Erythroblast (primary cell): ENCODE measurements at regions not wholly inside any gene's neighbourhood (a gene's known extent, or its start where the extent isn't known, plus 50 kb on each side); places are given as distances from the start of the nearest gene placed in this dataset.

ENCODE experiments used
- DNase-seq, 2 experiments: peaks; one replicate each; lab custom pipeline; 2025; lab: John Stamatoyannopoulos, UW
- GATA1 ChIP-seq: IDR thresholded peaks from 2 replicates; pipeline ENCODE4 v1.6.1; 2011; ENCODE audit warnings: low read depth, mild to moderate bottlenecking, control low read depth, low read length, moderate library complexity
- POLR2A ChIP-seq: IDR thresholded peaks from 2 replicates; pipeline ENCODE4 v1.6.1; 2011; ENCODE audit warnings: mild to moderate bottlenecking, low read length

DNA sequence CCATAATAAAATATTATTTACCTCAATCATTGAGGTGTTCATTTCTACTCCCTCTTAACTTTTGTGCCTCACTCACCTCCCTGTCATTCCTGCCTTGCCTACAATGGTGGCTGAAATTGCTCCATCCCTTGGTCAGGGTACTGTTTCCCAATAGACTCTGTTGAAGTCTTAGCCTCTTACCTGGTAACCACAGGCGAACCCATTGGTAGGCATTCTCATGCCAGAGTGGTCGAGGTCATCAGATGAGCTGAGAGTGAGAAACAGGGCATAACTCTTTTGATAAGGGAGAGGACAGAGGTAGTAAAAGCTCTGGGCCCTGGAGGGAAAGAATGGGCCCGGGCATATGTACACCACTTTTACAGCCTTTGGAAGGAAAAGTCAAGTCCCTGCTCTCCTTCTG is 265.6 kb downstream of the ARRDC4 start:
- TF ChIP-seq GATA1 (no peak), POLR2A (no peak)
- no peak for DNase-seq

GRCh38 chr15:98226578-98226977 is 266.1 kb downstream of the ARRDC4 start:
- no peak for DNase-seq
- TF ChIP-seq GATA1 (no peak), POLR2A (no peak)

- no peak for TF ChIP-seq POLR2A
- no peak for TF ChIP-seq GATA1
- no peak for DNase-seq
Observed at GRCh38 chr15:98228846-98229245, 268.3 kb downstream of the ARRDC4 start.

DNA sequence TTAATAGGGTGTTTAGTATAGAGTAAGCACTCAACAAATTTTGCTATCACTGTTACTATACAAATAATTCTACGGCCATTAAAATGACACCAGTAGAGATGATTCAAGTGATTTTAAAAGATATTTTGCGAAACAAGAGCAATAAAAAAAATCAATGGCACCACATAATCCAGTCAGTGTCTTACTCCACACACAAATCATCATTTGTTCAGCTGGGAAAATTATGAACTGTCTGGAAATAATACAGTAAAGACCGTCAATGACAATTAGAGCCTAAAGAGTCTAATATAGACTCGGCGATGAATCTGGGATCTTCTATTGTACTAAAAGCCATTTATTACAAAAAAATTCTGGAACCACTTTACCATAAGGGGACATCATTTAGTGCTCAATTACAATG is 270.5 kb downstream of the ARRDC4 start:
- TF ChIP-seq GATA1 (no peak), POLR2A (no peak)

GRCh38 chr15:98231696-98232440 is 271.4 kb downstream of the ARRDC4 start:
- no peak for DNase-seq
- no peak for TF ChIP-seq POLR2A
- TF ChIP-seq GATA1 = no peak

More for the DNA sequence above, 270.5 kb downstream of the ARRDC4 start:
- no peak for DNase-seq

DNA sequence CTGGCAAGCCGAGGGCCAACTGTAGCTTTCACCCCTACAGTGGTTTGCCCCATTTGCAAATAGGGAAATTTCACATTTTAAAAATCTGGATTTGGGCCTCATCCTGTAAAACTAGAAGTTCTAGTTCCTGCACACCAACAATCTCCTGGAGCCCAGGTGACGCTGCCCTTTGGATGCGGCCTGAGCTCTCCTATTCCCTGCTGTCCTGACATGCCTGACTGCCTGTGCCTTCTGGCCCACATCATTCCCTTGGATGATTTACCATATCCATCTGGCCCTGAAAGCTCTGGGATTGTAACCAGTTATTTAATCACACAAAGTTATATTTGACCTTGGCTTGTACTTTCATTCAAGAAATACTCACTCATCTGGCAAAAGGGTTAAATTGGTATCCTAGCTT is 272.3 kb downstream of the ARRDC4 start:
- no peak for DNase-seq
- no peak for TF ChIP-seq POLR2A
- TF ChIP-seq GATA1 = no peak

GRCh38 chr15:98233873-98234272 is 273.4 kb downstream of the ARRDC4 start:
- TF ChIP-seq GATA1 = no peak

DNA sequence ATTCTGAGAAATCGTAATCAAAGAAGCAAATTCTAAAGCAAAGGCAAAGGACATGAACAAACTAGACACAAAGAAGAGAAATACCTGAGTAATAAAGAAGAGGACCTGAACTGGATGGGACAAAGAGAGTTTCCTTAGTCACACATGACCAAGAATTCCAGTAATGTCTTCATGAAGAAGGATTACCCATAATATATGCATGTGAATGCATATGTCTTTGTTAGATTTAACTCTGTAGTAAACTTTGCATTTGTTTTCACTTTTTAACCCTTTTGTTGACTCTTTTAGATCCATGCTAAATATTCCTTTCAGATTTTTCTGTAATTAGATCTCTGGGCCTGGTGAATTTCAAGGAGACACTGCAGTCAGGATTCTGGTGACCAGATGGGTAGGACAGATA is 279.8 kb downstream of the ARRDC4 start:
- no peak for DNase-seq
- TF ChIP-seq GATA1 (no peak), POLR2A (no peak)

More at GRCh38 chr15:98233873-98234272, 273.4 kb downstream of the ARRDC4 start:
- no peak for DNase-seq

- TF ChIP-seq POLR2A (no peak), GATA1 (no peak)
- no peak for DNase-seq
Observed at GRCh38 chr15:98241032-98241554, 280.6 kb downstream of the ARRDC4 start.

GRCh38 chr15:98257290-98257689 is 296.8 kb downstream of the ARRDC4 start:
- TF ChIP-seq POLR2A (no peak), GATA1 (no peak)
- no peak for DNase-seq

DNA sequence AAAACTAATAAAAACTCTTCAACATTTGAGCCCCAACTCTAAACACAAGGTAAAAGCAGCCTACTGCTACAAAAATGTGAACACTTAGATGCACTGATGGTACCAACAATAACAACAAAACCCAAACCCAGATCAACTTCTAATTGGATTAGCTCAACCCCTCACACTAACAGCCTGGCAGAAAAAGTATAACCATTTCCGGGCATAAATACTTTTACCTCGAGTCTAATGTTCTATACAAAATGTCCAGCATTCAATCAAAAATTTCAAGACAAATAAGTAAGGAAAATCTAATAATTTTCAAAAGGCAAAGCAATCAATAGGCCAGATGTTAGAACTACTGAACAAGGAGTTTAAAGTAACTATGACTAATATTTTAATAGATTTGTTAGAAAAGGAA is 303.3 kb downstream of the ARRDC4 start:
- DNase-seq = no peak
- TF ChIP-seq GATA1 (no peak), POLR2A (no peak)

DNA sequence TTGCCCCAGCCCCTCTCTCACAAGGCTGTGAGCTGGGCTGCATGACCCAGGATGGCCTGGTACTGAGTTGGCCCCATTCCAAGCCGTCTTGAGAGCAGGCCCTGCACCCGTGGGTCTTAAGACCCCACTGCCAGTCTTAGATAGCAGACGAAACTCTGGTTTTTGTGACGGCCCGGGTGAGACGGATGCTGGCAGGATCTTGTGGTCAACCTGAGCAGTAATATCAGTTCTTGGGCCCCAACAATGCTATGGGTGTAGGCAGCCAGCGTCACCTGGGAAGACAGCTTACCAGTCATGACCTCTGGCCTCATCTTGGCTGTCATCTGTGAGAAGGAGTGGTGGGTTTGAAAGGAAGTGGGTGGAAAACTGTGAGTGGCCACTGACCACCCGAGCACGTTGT is 305.8 kb downstream of the ARRDC4 start:
- no peak for DNase-seq
- no peak for TF ChIP-seq POLR2A
- no peak for TF ChIP-seq GATA1

DNA sequence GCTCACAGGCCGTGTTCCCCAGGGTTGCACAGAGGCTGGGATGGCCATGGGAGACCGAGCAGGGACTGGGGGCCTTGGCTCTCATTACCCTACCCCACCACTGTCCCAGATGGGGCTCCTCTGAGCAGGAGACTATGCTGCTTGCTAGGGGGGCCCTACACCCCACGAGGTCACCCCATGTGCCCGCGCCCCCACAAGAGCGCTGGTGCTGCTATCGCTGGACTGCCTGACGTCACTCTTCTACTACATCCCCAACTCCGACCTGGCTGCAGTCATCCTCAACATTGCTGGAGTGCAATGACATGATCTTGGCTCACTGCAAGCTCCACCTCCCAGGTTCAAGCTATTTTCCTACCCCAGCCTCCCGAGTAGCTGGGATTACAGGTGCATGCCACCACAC is 307.7 kb downstream of the ARRDC4 start:
- DNase-seq = no peak
- no peak for TF ChIP-seq GATA1
- no peak for TF ChIP-seq POLR2A

GRCh38 chr15:98272625-98273024 is 312.1 kb downstream of the ARRDC4 start:
- DNase-seq = no peak

GRCh38 chr15:98276018-98276417 is 315.5 kb downstream of the ARRDC4 start:
- DNase-seq = no peak
- TF ChIP-seq POLR2A (no peak), GATA1 (no peak)

More at GRCh38 chr15:98272625-98273024, 312.1 kb downstream of the ARRDC4 start:
- TF ChIP-seq POLR2A = no peak
- TF ChIP-seq GATA1 = no peak
